Astrocyte (in vitro differentiated cells and primary cell): ENCODE measurements at regions not wholly inside any gene's neighbourhood (a gene's known extent, or its start where the extent isn't known, plus 50 kb on each side); places are given as distances from the start of the nearest gene placed in this dataset.

ENCODE experiments used
- DNase-seq: peaks from one replicate; pipeline ENCODE4 v3.0.0-alpha.2; 2010; ENCODE audit warnings: low read depth
- FAIRE-seq: peaks from 2 replicates; lab custom pipeline; 2011; peaks lifted over from hg19 to GRCh38; lab: Jason Lieb, UNC
- H2AFZ ChIP-seq: 2 replicates; pipeline ENCODE4 v1.6.0; 2012; ENCODE audit warnings: low read depth, low read length, inconsistent platforms
- H3K27ac ChIP-seq: 2 replicates; pipeline ENCODE4 v1.5.1; 2011; ENCODE audit warnings: low read depth, low read length, inconsistent platforms
- H3K27me3 ChIP-seq: 2 replicates; pipeline ENCODE4 v1.6.0; 2011; ENCODE audit warnings: low read length, inconsistent platforms; ENCODE audit not compliant: insufficient read depth
- H3K36me3 ChIP-seq: 2 replicates; pipeline ENCODE4 v1.5.1; 2011; ENCODE audit warnings: low read length, inconsistent platforms; ENCODE audit not compliant: insufficient read depth
- H3K4me1 ChIP-seq: 2 replicates; pipeline ENCODE4 v1.5.1; 2011; ENCODE audit warnings: low read length, inconsistent platforms; ENCODE audit not compliant: insufficient read depth
- H3K4me2 ChIP-seq: 2 replicates; pipeline ENCODE4 v1.6.0; 2012; ENCODE audit warnings: low read length, inconsistent platforms
- H3K4me3 ChIP-seq: 2 replicates; pipeline ENCODE4 v1.5.1; 2011; ENCODE audit warnings: low read depth, mild to moderate bottlenecking, low read length, inconsistent platforms; ENCODE audit not compliant: insufficient read depth
- H3K79me2 ChIP-seq: 2 replicates; pipeline ENCODE4 v1.6.0; 2012; ENCODE audit warnings: mild to moderate bottlenecking, low read length, inconsistent platforms; ENCODE audit not compliant: insufficient read depth
- H3K9ac ChIP-seq: 2 replicates; pipeline ENCODE4 v1.6.0; 2012; ENCODE audit warnings: mild to moderate bottlenecking, low read length, inconsistent platforms
- H3K9me3 ChIP-seq: 2 replicates; pipeline ENCODE4 v1.5.1; 2012; ENCODE audit warnings: low read depth, mild to moderate bottlenecking, low read length, inconsistent platforms; ENCODE audit not compliant: insufficient read depth
- H4K20me1 ChIP-seq: 2 replicates; pipeline ENCODE4 v1.6.0; 2012; ENCODE audit warnings: low read length, inconsistent platforms; ENCODE audit not compliant: insufficient read depth
- H3K27ac Mint-ChIP-seq: one replicate; pipeline ENCODE4 v1.8.0; 2021; ENCODE audit warnings: mild to moderate bottlenecking, mixed read lengths; ENCODE audit not compliant: unreplicated experiment
- H3K27me3 Mint-ChIP-seq: one replicate; pipeline ENCODE4 v1.8.0; 2021; ENCODE audit warnings: low read depth, mixed read lengths; ENCODE audit not compliant: unreplicated experiment
- H3K36me3 Mint-ChIP-seq: one replicate; pipeline ENCODE4 v1.8.0; 2021; ENCODE audit warnings: low read depth, mixed read lengths; ENCODE audit not compliant: unreplicated experiment
- H3K4me1 Mint-ChIP-seq: one replicate; pipeline ENCODE4 v1.8.0; 2021; ENCODE audit warnings: low read depth, mixed read lengths; ENCODE audit not compliant: unreplicated experiment
- H3K4me3 Mint-ChIP-seq: one replicate; pipeline ENCODE4 v1.8.0; 2021; ENCODE audit warnings: mild to moderate bottlenecking, moderate library complexity, mixed read lengths; ENCODE audit not compliant: unreplicated experiment
- H3K9me3 Mint-ChIP-seq: one replicate; pipeline ENCODE4 v1.8.0; 2021; ENCODE audit warnings: mild to moderate bottlenecking, mixed read lengths; ENCODE audit not compliant: unreplicated experiment
- CTCF ChIP-seq: IDR thresholded peaks from 2 replicates; pipeline ENCODE4 v1.5.1; 2011; ENCODE audit warnings: low read depth, mild to moderate bottlenecking, inconsistent platforms, low read length, moderate library complexity; ENCODE audit not compliant: insufficient read depth
- EZH2 ChIP-seq: IDR thresholded peaks from 2 replicates; pipeline ENCODE4 v1.6.1; 2012; ENCODE audit warnings: mild to moderate bottlenecking, low read length, inconsistent platforms; ENCODE audit not compliant: insufficient read depth

- Histone ChIP-seq H3K27ac (no peak overlapping the region), H3K4me1 (no peaks in the 10 kb centered on the region), H3K36me3 (no peaks in the 10 kb centered on the region), H2AFZ (no peak overlapping the region), H3K9me3 (no peaks in the 10 kb centered on the region), H3K27me3 (no peaks in the 10 kb centered on the region), H3K4me3 (no peak overlapping the region), H3K9ac (no peak overlapping the region), H3K79me2 (no peaks in the 10 kb centered on the region), H3K4me2 (no peak overlapping the region), H4K20me1 (no peaks in the 10 kb centered on the region)
- FAIRE-seq = no peak
- Mint-ChIP-seq H3K4me3 (no peak overlapping the region), H3K27ac (no peak overlapping the region), H3K36me3 (no peaks in the 10 kb centered on the region), H3K4me1 (no peaks in the 10 kb centered on the region), H3K9me3 (no peaks in the 10 kb centered on the region), H3K27me3 (no peaks in the 10 kb centered on the region)
- TF ChIP-seq CTCF (no peak), EZH2 (no peak)
- DNase-seq = no peak
Observed at GRCh38 chr3:101170062-101170771, 150.2 kb downstream of the IMPG2 start.

GRCh38 chr3:101169516-101169915, 150.9 kb downstream of the IMPG2 start:
- Mint-ChIP-seq H3K27me3 (no peaks in the 10 kb centered on the region), H3K36me3 (no peaks in the 10 kb centered on the region), H3K27ac (no peak overlapping the region), H3K9me3 (no peaks in the 10 kb centered on the region), H3K4me1 (no peaks in the 10 kb centered on the region), H3K4me3 (no peak overlapping the region)
- no peaks in the 10 kb centered on the region for H3K27me3 ChIP-seq
- H3K9ac ChIP-seq = no peak overlapping the region
- FAIRE-seq (no peak), DNase-seq (no peak)
- H2AFZ ChIP-seq = no peak overlapping the region
- no peak overlapping the region for H3K27ac ChIP-seq
- H3K9me3 ChIP-seq = no peaks in the 10 kb centered on the region
- no peak for TF ChIP-seq EZH2
- TF ChIP-seq CTCF = no peak
- no peaks in the 10 kb centered on the region for H4K20me1 ChIP-seq
- H3K4me2 ChIP-seq = no peak overlapping the region
- no peaks in the 10 kb centered on the region for H3K36me3 ChIP-seq
- H3K4me1 ChIP-seq = no peaks in the 10 kb centered on the region
- H3K79me2 ChIP-seq = no peaks in the 10 kb centered on the region
- H3K4me3 ChIP-seq = no peak overlapping the region

GRCh38 chr3:101167376-101167775, 153.0 kb downstream of the IMPG2 start:
- Histone ChIP-seq H3K27me3 (no peaks in the 10 kb centered on the region), H3K27ac (no peak overlapping the region), H3K4me3 (no peak overlapping the region), H3K79me2 (no peaks in the 10 kb centered on the region), H3K4me1 (no peaks in the 10 kb centered on the region), H3K9me3 (no peaks in the 10 kb centered on the region), H3K9ac (no peak overlapping the region), H4K20me1 (no peaks in the 10 kb centered on the region), H3K36me3 (no peaks in the 10 kb centered on the region), H3K4me2 (no peak overlapping the region), H2AFZ (no peak overlapping the region)
- Mint-ChIP-seq H3K27ac (no peak overlapping the region), H3K4me1 (no peaks in the 10 kb centered on the region), H3K27me3 (no peaks in the 10 kb centered on the region), H3K36me3 (no peaks in the 10 kb centered on the region), H3K4me3 (no peak overlapping the region), H3K9me3 (no peaks in the 10 kb centered on the region)
- no peak for DNase-seq
- TF ChIP-seq EZH2 = no peak
- TF ChIP-seq CTCF = no peak
- FAIRE-seq = no peak
